Aorta (tissue), 5 donors: ENCODE measurements at regions not wholly inside any gene's neighbourhood (a gene's known extent, or its start where the extent isn't known, plus 50 kb on each side); places are given as distances from the start of the nearest gene placed in this dataset.

Source experiments
- ATAC-seq: fragments of 200-7000 bp; cut with Tn5 transposase; one replicate; pipeline ENCODE4 v1.9.1; 2022; ENCODE audit warnings: moderate library complexity; ENCODE audit not compliant: low FRiP score
- DNase-seq, 2 donors: peaks; one replicate each; pipeline ENCODE4 v3.0.0-alpha.2; 2020
- H3K27ac ChIP-seq, 2 donors: one replicate each; pipeline ENCODE4 v1.5.1; 2013; ENCODE audit warnings: low read length in 2 of 2, mild to moderate bottlenecking in 2 of 2, moderate library complexity in 2 of 2, control low read depth in 1 of 2, inconsistent platforms in 1 of 2, low read depth in 1 of 2
- H3K27me3 ChIP-seq, 2 donors: one replicate each; pipeline ENCODE4 v1.6.1; 2013; ENCODE audit warnings: control low read depth in 1 of 2, low read length in 1 of 2, mild to moderate bottlenecking in 1 of 2, moderate library complexity in 1 of 2; ENCODE audit not compliant: insufficient read depth in 2 of 2, control insufficient read depth in 1 of 2
- H3K36me3 ChIP-seq, 2 donors: one replicate each; pipeline ENCODE4 v1.6.1; 2013; ENCODE audit warnings: control low read depth in 1 of 2, low read length in 1 of 2, mild to moderate bottlenecking in 1 of 2; ENCODE audit not compliant: insufficient read depth in 2 of 2, control insufficient read depth in 1 of 2
- H3K4me1 ChIP-seq, 2 donors: one replicate each; pipeline ENCODE4 v1.6.1; 2013; ENCODE audit warnings: low read length in 2 of 2, control low read depth in 1 of 2, mild to moderate bottlenecking in 1 of 2, moderate library complexity in 1 of 2; ENCODE audit not compliant: insufficient read depth in 2 of 2, control insufficient read depth in 1 of 2
- H3K4me3 ChIP-seq, 2 donors: one replicate each; pipeline ENCODE4 v1.5.1; 2013; ENCODE audit warnings: low read length in 2 of 2, control low read depth in 1 of 2, mild to moderate bottlenecking in 1 of 2
- H3K9me3 ChIP-seq: one replicate; pipeline ENCODE4 v1.6.1; 2013; ENCODE audit warnings: mild to moderate bottlenecking, low read length; ENCODE audit not compliant: control insufficient read depth
- WGBS, 2 donors: extraction: QIAGEN DNeasy Blood & Tissue Kit; methylation state at CpG; one replicate each; pipeline ENCODE4 v1.1.7; 2013; 5-methylcytosine and 5-hydroxymethylcytosine counted together
- intact Hi-C, 2 donors: fragments of 100-400 bp; cut with DNase I; formaldehyde crosslinking; loops; one replicate each; pipeline versions ENCODE4 v1.14.2 to v1.15.0; 2022
- donor health status: healthy with polysubstance abuse.
- donor health status: Bipolar disorder and iron deficiency.
- donor health status: DM: no; HTN: no; CAD: no.
- donor health status: DM: no; HTN: no; CAD: no.
- donor health status: DM: yes; HTN: yes; CAD: no.

GRCh38 chr4:38582889-38583470 is 81.0 kb upstream of the KLF3 start:
- H3K36me3 ChIP-seq, result no peaks in the 10 kb centered on the region
- H3K27me3 ChIP-seq, result no peaks in the 10 kb centered on the region
- intact Hi-C loops, result no loop called here
- no peaks in the 10 kb centered on the region for H3K9me3 ChIP-seq
- H3K4me3 ChIP-seq, result no peak overlapping the region
- ATAC-seq, result no peak
- no peak for DNase-seq
- no peaks in the 10 kb centered on the region for H3K4me1 ChIP-seq
- WGBS, 2 donors, result 81 to 86% methylated on average over 3 of the region's 3 CpGs
- no peak overlapping the region for H3K27ac ChIP-seq

- Histone ChIP-seq H3K27me3 (no peaks in the 10 kb centered on the region), H3K36me3 (no peaks in the 10 kb centered on the region), H3K4me3 (no peak overlapping the region), H3K9me3 (no peaks in the 10 kb centered on the region), H3K27ac (no peak overlapping the region), H3K4me1 (no peaks in the 10 kb centered on the region)
- 95 to 98% methylated on average over 1 of the region's 1 CpG for WGBS, 2 donors
- DNase-seq (no peak), ATAC-seq (no peak)
- intact Hi-C loops, result no loop called here
Observed at GRCh38 chr4:38585871-38586270, 78.1 kb upstream of the KLF3 start.

- intact Hi-C loops, result no loop called here
- Histone ChIP-seq H3K27me3 (peaks cover 0 to 2% of the 10 kb centered on the region in 2 donors), H3K4me1 (no peaks in the 10 kb centered on the region), H3K27ac (no peak overlapping the region), H3K4me3 (no peak overlapping the region), H3K9me3 (peaks cover 4% of the 10 kb centered on the region), H3K36me3 (no peaks in the 10 kb centered on the region)
- ATAC-seq (no peak), DNase-seq (no peak)
Observed at GRCh38 chr4:38587106-38587505, 76.9 kb upstream of the KLF3 start.

- Histone ChIP-seq H3K27me3 (peaks cover 0 to 2% of the 10 kb centered on the region in 2 donors), H3K4me3 (no peak overlapping the region), H3K9me3 (peaks cover 4% of the 10 kb centered on the region), H3K4me1 (no peaks in the 10 kb centered on the region), H3K36me3 (no peaks in the 10 kb centered on the region), H3K27ac (no peak overlapping the region)
- intact Hi-C loops, result no loop called here
- no peak for DNase-seq
- ATAC-seq, result no peak
- 84 to 87% methylated on average over 4 of the region's 4 CpGs for WGBS, 2 donors
Observed at GRCh38 chr4:38590046-38590445, 74.0 kb upstream of the KLF3 start.

GRCh38 chr4:38591617-38592337 is 72.2 kb upstream of the KLF3 start:
- ATAC-seq, result no peak
- no peaks in the 10 kb centered on the region for H3K4me1 ChIP-seq
- peaks cover 4% of the 10 kb centered on the region for H3K9me3 ChIP-seq
- H3K4me3 ChIP-seq, result no peak overlapping the region
- peaks cover 0 to 2% of the 10 kb centered on the region in 2 donors for H3K27me3 ChIP-seq
- intact Hi-C loops, result no loop called here
- no peaks in the 10 kb centered on the region for H3K36me3 ChIP-seq
- 65 to 69% methylated on average over 10 of the region's 10 CpGs for WGBS, 2 donors
- no peak overlapping the region for H3K27ac ChIP-seq
- DNase-seq, result no peak

GRCh38 chr4:38598489-38598888 is 65.5 kb upstream of the KLF3 start:
- Histone ChIP-seq H3K4me3 (no peak overlapping the region), H3K9me3 (no peaks in the 10 kb centered on the region), H3K36me3 (no peaks in the 10 kb centered on the region), H3K27ac (no peak overlapping the region), H3K27me3 (no peaks in the 10 kb centered on the region), H3K4me1 (no peaks in the 10 kb centered on the region)
- DNase-seq (no peak), ATAC-seq (no peak)
- intact Hi-C loops, result no loop called here
- 95 to 97% methylated on average over 3 of the region's 3 CpGs for WGBS, 2 donors

- 78 to 79% methylated on average over 4 of the region's 4 CpGs for WGBS, 2 donors
- peak; percentile 56 for ATAC-seq
- DNase-seq, result no peak
- Histone ChIP-seq H3K27me3 (no peaks in the 10 kb centered on the region), H3K27ac (no peak overlapping the region), H3K9me3 (no peaks in the 10 kb centered on the region), H3K4me1 (no peaks in the 10 kb centered on the region), H3K4me3 (no peak overlapping the region), H3K36me3 (no peaks in the 10 kb centered on the region)
- intact Hi-C loops, result no loop called here
Observed at GRCh38 chr4:38600575-38600974, 63.4 kb upstream of the KLF3 start.

- ATAC-seq, result no peak
- no peak for DNase-seq
- no peaks in the 10 kb centered on the region for H3K36me3 ChIP-seq
- H3K27me3 ChIP-seq, result no peaks in the 10 kb centered on the region
- no peak overlapping the region for H3K27ac ChIP-seq
- H3K9me3 ChIP-seq, result no peaks in the 10 kb centered on the region
- WGBS, 2 donors, result 70 to 73% methylated on average over 6 of the region's 6 CpGs
- no peak overlapping the region for H3K4me3 ChIP-seq
- no peaks in the 10 kb centered on the region for H3K4me1 ChIP-seq
- intact Hi-C loops, result no loop called here
Observed at GRCh38 chr4:38601244-38601915, 62.6 kb upstream of the KLF3 start.

GRCh38 chr4:38601916-38602291 is 62.1 kb upstream of the KLF3 start:
- no peak for ATAC-seq
- Histone ChIP-seq H3K9me3 (no peaks in the 10 kb centered on the region), H3K27ac (no peak overlapping the region), H3K27me3 (no peaks in the 10 kb centered on the region), H3K4me3 (no peak overlapping the region), H3K4me1 (no peaks in the 10 kb centered on the region), H3K36me3 (no peaks in the 10 kb centered on the region)
- intact Hi-C loops, result no loop called here
- DNase-seq, result no peak
- 72 to 88% methylated on average over 3 of the region's 3 CpGs for WGBS, 2 donors
